HepG2 (cell line): ENCODE measurements at regions not wholly inside any gene's neighbourhood (a gene's known extent, or its start where the extent isn't known, plus 50 kb on each side); places are given as distances from the start of the nearest gene placed in this dataset.

Experiments
- DPF2 ChIP-seq: sonication (generic); formaldehyde crosslinking; IDR thresholded peaks from 2 replicates; pipeline ENCODE4 v1.4.0; 2020; ENCODE audit warnings: mild to moderate bottlenecking, low read depth, missing genetic modification reagents, borderline replicate concordance
- GATA4 ChIP-seq: sonication (generic); IDR thresholded peaks from 2 replicates; pipeline ENCODE4 v1.6.1; 2016; ENCODE audit warnings: antibody characterized with exemption, low read depth, borderline replicate concordance
- IRF1 ChIP-seq: sonication (generic); formaldehyde crosslinking; IDR thresholded peaks from 2 replicates; pipeline ENCODE4 v1.4.0; 2020; ENCODE audit warnings: low read depth, mild to moderate bottlenecking, missing genetic modification reagents
- MBNL3 ChIP-seq: fragments of 250-450 bp; sonication (Bioruptor Pico); conservative IDR thresholded peaks from 2 replicates; pipeline ENCODE4 v1.8.0; 2022; ENCODE audit warnings: mild to moderate bottlenecking, inconsistent platforms
- SP4 ChIP-seq: sonication (generic); formaldehyde crosslinking; IDR thresholded peaks from 2 replicates; pipeline ENCODE4 v1.8.1; 2023; ENCODE audit warnings: mild to moderate bottlenecking, missing genetic modification reagents
- TBL1XR1 ChIP-seq: fragments of 150-350 bp; IDR thresholded peaks from 2 replicates; pipeline ENCODE4 v1.6.1; 2014; ENCODE audit warnings: borderline replicate concordance, low read length; ENCODE audit not compliant: partially characterized antibody
- ZNF670 ChIP-seq: sonication (generic); formaldehyde crosslinking; IDR thresholded peaks from 2 replicates; pipeline ENCODE4 v1.8.0; 2022; ENCODE audit warnings: mild to moderate bottlenecking, missing genetic modification reagents, borderline replicate concordance
- ZNF775 ChIP-seq: sonication (generic); formaldehyde crosslinking; IDR thresholded peaks from 2 replicates; pipeline ENCODE4 v1.4.0; 2020; ENCODE audit warnings: missing genetic modification reagents, mild to moderate bottlenecking, moderate library complexity, borderline replicate concordance
- ZNF883 ChIP-seq: sonication (generic); formaldehyde crosslinking; IDR thresholded peaks from 2 replicates; pipeline ENCODE4 v1.5.1; 2020; ENCODE audit warnings: mild to moderate bottlenecking, missing genetic modification reagents; ENCODE audit errors: not compliant biosample characterization
- ZSCAN9 ChIP-seq: IDR thresholded peaks from 2 replicates; pipeline ENCODE4 v1.6.1; 2016; ENCODE audit warnings: borderline replicate concordance
- TF ChIP-seq, protein P1 (sequence below): sonication (generic); formaldehyde crosslinking; IDR thresholded peaks from 2 replicates; pipeline ENCODE4 v1.4.0; 2020; ENCODE audit warnings: mild to moderate bottlenecking, missing genetic modification reagents
- TF ChIP-seq, protein P2 (sequence below): sonication (generic); formaldehyde crosslinking; IDR thresholded peaks from 2 replicates; pipeline ENCODE4 v1.5.1; 2020; ENCODE audit warnings: missing genetic modification reagents, mild to moderate bottlenecking, borderline replicate concordance
- TF ChIP-seq, protein P3 (sequence below): sonication (generic); formaldehyde crosslinking; IDR thresholded peaks from 2 replicates; pipeline ENCODE4 v1.4.0; 2020; ENCODE audit warnings: missing genetic modification reagents; ENCODE audit errors: not compliant biosample characterization

- TF ChIP-seq, protein P1, sequence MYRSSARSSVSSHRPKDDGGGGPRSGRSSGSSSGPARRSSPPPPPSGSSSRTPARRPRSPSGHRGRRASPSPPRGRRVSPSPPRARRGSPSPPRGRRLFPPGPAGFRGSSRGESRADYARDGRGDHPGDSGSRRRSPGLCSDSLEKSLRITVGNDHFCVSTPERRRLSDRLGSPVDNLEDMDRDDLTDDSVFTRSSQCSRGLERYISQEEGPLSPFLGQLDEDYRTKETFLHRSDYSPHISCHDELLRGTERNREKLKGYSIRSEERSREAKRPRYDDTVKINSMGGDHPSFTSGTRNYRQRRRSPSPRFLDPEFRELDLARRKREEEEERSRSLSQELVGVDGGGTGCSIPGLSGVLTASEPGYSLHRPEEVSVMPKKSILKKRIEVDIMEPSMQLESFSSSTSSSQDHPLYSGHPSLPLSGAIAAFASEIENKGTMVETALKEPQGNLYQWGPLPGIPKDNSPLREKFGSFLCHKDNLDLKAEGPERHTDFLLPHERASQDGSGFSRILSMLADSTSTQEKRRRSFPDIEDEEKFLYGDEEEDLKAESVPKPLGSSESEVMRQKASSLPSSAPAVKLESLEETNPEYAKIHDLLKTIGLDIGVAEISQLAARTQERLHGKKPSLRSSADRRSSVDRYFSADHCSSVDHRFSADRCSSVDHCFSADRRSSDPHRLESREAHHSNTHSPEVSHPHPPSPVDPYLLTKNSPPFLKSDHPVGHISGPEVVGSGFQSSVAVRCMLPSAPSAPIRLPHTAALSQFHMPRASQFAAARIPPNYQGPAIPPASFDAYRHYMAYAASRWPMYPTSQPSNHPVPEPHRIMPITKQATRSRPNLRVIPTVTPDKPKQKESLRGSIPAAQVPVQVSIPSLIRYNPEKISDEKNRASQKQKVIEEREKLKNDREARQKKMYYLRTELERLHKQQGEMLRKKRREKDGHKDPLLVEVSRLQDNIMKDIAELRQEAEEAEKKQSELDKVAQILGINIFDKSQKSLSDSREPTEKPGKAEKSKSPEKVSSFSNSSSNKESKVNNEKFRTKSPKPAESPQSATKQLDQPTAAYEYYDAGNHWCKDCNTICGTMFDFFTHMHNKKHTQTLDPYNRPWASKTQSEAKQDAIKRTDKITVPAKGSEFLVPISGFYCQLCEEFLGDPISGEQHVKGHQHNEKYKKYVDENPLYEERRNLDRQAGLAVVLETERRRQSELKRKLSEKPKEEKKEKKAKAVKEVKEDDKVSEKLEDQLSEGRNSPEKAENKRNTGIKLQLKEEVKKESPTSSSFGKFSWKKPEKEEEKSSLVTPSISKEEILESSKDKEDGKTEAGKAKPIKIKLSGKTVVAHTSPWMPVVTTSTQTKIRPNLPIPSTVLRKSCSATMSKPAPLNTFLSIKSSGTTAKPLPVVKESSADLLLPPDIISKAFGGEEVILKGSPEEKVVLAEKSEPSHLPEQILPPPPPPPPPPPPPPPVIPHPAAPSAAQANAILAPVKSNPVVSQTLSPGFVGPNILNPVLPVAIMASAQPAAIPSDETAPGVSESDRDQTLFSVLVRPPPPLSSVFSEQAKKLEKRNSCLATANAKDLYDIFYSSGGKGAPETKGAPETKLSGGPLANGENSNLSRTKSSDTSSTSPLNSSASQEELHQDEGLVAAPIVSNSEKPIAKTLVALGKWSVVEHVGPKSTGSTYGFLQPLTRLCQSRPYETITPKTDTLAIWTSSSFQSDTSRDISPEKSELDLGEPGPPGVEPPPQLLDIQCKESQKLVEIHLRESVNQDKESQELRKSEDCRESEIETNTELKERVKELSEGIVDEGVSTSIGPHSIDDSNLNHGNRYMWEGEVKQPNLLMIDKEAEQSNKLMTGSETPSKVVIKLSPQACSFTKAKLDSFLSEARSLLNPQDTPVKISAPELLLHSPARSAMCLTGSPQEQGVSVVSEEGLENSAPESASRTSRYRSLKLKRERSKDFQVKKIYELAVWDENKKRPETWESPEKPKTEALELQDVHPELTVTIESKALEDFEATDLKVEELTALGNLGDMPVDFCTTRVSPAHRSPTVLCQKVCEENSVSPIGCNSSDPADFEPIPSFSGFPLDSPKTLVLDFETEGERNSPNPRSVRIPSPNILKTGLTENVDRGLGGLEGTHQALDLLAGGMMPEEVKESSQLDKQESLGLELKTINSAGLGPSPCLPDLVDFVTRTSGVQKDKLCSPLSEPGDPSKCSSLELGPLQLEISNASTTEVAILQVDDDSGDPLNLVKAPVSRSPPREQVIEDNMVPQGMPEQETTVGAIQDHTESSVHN (CRISPR knock-in tag), result no peak
- no peak for TF ChIP-seq SP4 (CRISPR knock-in tag)
- no peak for TF ChIP-seq GATA4
- TF ChIP-seq, protein P2, sequence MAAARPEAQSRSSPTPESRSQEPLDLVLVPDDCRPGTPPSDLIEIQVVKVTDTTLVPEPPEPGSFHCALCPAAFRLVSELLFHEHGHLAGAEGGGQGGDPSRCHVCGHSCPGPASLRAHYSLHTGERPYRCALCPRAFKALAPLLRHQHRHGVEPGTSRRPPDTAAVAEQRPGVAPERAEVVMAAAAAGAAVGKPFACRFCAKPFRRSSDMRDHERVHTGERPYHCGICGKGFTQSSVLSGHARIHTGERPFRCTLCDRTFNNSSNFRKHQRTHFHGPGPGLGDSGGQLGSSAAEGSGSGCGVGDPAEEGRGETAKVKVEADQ, result no peak
- TF ChIP-seq MBNL3 (CRISPR knock-in tag), result no peak
- no peak for TF ChIP-seq ZNF883
- no peak for TF ChIP-seq ZNF670
- TF ChIP-seq, protein P3, sequence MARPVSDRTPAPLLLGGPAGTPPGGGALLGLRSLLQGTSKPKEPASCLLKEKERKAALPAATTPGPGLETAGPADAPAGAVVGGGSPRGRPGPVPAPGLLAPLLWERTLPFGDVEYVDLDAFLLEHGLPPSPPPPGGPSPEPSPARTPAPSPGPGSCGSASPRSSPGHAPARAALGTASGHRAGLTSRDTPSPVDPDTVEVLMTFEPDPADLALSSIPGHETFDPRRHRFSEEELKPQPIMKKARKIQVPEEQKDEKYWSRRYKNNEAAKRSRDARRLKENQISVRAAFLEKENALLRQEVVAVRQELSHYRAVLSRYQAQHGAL, result no peak
- TF ChIP-seq ZNF775 (CRISPR knock-in tag), result no peak
- TF ChIP-seq DPF2 (CRISPR knock-in tag), result no peak
- no peak for TF ChIP-seq IRF1 (CRISPR knock-in tag)
- no peak for TF ChIP-seq ZSCAN9 (CRISPR knock-in tag)
- no peak for TF ChIP-seq TBL1XR1
- TF ChIP-seq, all 625 proteins: peak for 0
Observed at GRCh38 chr4:135197641-135198040, 996.1 kb upstream of the PABPC4L start (continued).
